ENCODE measurements at regions not wholly inside any gene's neighbourhood (a gene's known extent, or its start where the extent isn't known, plus 50 kb on each side); places are given as distances from the start of the nearest gene placed in this dataset.

DNA sequence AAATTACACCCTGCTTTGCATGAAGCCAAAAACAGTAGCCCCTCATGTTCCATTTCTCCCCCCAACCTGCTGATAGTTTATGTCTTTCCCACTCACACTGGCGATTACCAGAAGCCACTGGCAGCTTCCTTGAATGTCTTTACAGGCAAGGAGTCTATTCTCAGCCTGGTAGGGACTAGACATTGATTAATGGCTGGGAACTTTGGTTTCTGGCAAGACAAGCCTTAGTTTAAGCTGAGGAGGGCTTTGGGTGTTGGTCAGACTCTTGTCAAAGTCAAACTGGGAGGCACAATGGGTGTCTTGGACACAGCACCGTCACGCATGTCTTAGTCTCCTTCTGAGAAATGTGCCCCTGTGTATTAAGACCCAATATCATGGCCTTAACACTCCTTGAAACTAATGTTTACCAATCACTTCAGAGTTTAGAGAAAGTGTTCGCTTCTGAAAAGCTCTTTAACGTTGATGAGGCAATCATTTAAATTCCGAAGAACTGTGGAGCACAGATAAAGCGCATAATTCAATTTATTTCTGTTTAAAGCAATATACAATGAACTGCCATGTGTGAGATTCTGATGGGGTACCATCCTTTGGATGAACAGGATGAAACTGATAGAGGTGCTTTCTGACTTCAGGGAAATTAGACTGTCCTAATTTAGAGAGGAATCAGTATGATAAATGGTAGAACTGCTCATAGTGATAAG lies 53.9 kb upstream of the CPEB4 start (continued):
- TF ChIP-seq, protein P1, sequence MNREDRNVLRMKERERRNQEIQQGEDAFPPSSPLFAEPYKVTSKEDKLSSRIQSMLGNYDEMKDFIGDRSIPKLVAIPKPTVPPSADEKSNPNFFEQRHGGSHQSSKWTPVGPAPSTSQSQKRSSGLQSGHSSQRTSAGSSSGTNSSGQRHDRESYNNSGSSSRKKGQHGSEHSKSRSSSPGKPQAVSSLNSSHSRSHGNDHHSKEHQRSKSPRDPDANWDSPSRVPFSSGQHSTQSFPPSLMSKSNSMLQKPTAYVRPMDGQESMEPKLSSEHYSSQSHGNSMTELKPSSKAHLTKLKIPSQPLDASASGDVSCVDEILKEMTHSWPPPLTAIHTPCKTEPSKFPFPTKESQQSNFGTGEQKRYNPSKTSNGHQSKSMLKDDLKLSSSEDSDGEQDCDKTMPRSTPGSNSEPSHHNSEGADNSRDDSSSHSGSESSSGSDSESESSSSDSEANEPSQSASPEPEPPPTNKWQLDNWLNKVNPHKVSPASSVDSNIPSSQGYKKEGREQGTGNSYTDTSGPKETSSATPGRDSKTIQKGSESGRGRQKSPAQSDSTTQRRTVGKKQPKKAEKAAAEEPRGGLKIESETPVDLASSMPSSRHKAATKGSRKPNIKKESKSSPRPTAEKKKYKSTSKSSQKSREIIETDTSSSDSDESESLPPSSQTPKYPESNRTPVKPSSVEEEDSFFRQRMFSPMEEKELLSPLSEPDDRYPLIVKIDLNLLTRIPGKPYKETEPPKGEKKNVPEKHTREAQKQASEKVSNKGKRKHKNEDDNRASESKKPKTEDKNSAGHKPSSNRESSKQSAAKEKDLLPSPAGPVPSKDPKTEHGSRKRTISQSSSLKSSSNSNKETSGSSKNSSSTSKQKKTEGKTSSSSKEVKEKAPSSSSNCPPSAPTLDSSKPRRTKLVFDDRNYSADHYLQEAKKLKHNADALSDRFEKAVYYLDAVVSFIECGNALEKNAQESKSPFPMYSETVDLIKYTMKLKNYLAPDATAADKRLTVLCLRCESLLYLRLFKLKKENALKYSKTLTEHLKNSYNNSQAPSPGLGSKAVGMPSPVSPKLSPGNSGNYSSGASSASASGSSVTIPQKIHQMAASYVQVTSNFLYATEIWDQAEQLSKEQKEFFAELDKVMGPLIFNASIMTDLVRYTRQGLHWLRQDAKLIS (CRISPR knock-in tag; IDR thresholded peaks at IDR 0.05; ENCODE audit: borderline replicate concordance), result no peak
- TF ChIP-seq KAT7 (CRISPR knock-in tag; IDR thresholded peaks at IDR 0.05; ENCODE audit: borderline replicate concordance), result no peak

DNA sequence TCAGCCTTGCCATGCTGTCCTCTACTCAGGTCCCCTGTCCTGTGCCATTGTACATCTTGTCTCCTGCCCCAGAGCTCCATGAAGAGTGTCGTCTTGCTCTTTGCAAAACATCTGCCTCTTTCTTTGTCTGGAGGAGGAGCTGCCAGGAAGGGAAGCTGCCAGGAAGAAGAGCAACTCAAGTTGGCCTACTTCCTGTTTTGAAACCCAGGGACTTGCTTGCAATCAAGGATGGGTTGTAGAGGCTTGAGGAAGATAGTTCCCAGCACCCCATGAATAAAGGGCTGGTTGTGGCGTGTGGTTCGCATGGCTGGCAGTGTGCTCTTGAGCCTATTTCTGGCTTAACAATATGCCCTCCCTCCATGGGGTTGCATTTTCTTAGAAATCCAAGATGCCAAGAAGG lies 53.0 kb upstream of the CPEB4 start:
- ChIA-PET CTCF (no interaction called here), POLR2A (no interaction called here)
- H3K36me3 Mint-ChIP-seq, result no peaks in the 10 kb centered on the region
- DNase-seq (ENCODE audit: low spot score), result no peak
- H3K9me3 Mint-ChIP-seq, result peaks cover 6% of the 10 kb centered on the region
- H3K4me3 Mint-ChIP-seq, result no peak overlapping the region
- H3K27me3 Mint-ChIP-seq (ENCODE audit: low read depth), result no peaks in the 10 kb centered on the region
- peaks cover 8% of the 10 kb centered on the region for H3K4me1 Mint-ChIP-seq
- H3K27ac Mint-ChIP-seq, result no peak overlapping the region
- no peak for ATAC-seq
- TF ChIP-seq, protein P2, sequence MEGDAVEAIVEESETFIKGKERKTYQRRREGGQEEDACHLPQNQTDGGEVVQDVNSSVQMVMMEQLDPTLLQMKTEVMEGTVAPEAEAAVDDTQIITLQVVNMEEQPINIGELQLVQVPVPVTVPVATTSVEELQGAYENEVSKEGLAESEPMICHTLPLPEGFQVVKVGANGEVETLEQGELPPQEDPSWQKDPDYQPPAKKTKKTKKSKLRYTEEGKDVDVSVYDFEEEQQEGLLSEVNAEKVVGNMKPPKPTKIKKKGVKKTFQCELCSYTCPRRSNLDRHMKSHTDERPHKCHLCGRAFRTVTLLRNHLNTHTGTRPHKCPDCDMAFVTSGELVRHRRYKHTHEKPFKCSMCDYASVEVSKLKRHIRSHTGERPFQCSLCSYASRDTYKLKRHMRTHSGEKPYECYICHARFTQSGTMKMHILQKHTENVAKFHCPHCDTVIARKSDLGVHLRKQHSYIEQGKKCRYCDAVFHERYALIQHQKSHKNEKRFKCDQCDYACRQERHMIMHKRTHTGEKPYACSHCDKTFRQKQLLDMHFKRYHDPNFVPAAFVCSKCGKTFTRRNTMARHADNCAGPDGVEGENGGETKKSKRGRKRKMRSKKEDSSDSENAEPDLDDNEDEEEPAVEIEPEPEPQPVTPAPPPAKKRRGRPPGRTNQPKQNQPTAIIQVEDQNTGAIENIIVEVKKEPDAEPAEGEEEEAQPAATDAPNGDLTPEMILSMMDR (IDR thresholded peaks at IDR 0.05), result no peak
- TF ChIP-seq MYBL2 (CRISPR knock-in tag; IDR thresholded peaks at IDR 0.05) (no peak), GRHL2 (CRISPR knock-in tag; IDR thresholded peaks at IDR 0.05; ENCODE audit: insufficient replicate concordance, severe bottlenecking) (no peak), NFYB (CRISPR knock-in tag; conservative IDR thresholded peaks at IDR 0.05; ENCODE audit: low read depth) (no peak), ZNF671 (CRISPR knock-in tag; IDR thresholded peaks at IDR 0.05) (no peak), NFATC4 (CRISPR knock-in tag; IDR thresholded peaks at IDR 0.05) (no peak), FOXJ3 (CRISPR knock-in tag; IDR thresholded peaks at IDR 0.05; ENCODE audit: borderline replicate concordance) (no peak), FOXK1 (CRISPR knock-in tag; IDR thresholded peaks at IDR 0.05) (no peak)
- TF ChIP-seq, protein P3, sequence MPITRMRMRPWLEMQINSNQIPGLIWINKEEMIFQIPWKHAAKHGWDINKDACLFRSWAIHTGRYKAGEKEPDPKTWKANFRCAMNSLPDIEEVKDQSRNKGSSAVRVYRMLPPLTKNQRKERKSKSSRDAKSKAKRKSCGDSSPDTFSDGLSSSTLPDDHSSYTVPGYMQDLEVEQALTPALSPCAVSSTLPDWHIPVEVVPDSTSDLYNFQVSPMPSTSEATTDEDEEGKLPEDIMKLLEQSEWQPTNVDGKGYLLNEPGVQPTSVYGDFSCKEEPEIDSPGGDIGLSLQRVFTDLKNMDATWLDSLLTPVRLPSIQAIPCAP (CRISPR knock-in tag; IDR thresholded peaks at IDR 0.05), result no peak
- TF ChIP-seq, protein P1 (CRISPR knock-in tag; IDR thresholded peaks at IDR 0.05; ENCODE audit: borderline replicate concordance), result no peak
- TF ChIP-seq, protein P4, sequence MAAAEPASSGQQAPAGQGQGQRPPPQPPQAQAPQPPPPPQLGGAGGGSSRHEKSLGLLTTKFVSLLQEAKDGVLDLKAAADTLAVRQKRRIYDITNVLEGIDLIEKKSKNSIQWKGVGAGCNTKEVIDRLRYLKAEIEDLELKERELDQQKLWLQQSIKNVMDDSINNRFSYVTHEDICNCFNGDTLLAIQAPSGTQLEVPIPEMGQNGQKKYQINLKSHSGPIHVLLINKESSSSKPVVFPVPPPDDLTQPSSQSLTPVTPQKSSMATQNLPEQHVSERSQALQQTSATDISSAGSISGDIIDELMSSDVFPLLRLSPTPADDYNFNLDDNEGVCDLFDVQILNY (CRISPR knock-in tag; IDR thresholded peaks at IDR 0.05), result no peak
- TF ChIP-seq, protein P5, sequence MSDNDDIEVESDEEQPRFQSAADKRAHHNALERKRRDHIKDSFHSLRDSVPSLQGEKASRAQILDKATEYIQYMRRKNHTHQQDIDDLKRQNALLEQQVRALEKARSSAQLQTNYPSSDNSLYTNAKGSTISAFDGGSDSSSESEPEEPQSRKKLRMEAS (CRISPR knock-in tag; IDR thresholded peaks at IDR 0.05), result no peak
- TF ChIP-seq, protein P6, sequence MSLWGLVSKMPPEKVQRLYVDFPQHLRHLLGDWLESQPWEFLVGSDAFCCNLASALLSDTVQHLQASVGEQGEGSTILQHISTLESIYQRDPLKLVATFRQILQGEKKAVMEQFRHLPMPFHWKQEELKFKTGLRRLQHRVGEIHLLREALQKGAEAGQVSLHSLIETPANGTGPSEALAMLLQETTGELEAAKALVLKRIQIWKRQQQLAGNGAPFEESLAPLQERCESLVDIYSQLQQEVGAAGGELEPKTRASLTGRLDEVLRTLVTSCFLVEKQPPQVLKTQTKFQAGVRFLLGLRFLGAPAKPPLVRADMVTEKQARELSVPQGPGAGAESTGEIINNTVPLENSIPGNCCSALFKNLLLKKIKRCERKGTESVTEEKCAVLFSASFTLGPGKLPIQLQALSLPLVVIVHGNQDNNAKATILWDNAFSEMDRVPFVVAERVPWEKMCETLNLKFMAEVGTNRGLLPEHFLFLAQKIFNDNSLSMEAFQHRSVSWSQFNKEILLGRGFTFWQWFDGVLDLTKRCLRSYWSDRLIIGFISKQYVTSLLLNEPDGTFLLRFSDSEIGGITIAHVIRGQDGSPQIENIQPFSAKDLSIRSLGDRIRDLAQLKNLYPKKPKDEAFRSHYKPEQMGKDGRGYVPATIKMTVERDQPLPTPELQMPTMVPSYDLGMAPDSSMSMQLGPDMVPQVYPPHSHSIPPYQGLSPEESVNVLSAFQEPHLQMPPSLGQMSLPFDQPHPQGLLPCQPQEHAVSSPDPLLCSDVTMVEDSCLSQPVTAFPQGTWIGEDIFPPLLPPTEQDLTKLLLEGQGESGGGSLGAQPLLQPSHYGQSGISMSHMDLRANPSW (CRISPR knock-in tag; conservative IDR thresholded peaks at IDR 0.05; ENCODE audit: low read depth), result no peak
- TF ChIP-seq, protein P7, sequence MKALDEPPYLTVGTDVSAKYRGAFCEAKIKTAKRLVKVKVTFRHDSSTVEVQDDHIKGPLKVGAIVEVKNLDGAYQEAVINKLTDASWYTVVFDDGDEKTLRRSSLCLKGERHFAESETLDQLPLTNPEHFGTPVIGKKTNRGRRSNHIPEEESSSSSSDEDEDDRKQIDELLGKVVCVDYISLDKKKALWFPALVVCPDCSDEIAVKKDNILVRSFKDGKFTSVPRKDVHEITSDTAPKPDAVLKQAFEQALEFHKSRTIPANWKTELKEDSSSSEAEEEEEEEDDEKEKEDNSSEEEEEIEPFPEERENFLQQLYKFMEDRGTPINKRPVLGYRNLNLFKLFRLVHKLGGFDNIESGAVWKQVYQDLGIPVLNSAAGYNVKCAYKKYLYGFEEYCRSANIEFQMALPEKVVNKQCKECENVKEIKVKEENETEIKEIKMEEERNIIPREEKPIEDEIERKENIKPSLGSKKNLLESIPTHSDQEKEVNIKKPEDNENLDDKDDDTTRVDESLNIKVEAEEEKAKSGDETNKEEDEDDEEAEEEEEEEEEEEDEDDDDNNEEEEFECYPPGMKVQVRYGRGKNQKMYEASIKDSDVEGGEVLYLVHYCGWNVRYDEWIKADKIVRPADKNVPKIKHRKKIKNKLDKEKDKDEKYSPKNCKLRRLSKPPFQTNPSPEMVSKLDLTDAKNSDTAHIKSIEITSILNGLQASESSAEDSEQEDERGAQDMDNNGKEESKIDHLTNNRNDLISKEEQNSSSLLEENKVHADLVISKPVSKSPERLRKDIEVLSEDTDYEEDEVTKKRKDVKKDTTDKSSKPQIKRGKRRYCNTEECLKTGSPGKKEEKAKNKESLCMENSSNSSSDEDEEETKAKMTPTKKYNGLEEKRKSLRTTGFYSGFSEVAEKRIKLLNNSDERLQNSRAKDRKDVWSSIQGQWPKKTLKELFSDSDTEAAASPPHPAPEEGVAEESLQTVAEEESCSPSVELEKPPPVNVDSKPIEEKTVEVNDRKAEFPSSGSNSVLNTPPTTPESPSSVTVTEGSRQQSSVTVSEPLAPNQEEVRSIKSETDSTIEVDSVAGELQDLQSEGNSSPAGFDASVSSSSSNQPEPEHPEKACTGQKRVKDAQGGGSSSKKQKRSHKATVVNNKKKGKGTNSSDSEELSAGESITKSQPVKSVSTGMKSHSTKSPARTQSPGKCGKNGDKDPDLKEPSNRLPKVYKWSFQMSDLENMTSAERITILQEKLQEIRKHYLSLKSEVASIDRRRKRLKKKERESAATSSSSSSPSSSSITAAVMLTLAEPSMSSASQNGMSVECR (CRISPR knock-in tag; IDR thresholded peaks at IDR 0.05; ENCODE audit: borderline replicate concordance), result no peak

Data from WTC11 (cell line).